Activated CD8-positive, alpha-beta T cell treated with anti-CD3 and anti-CD28 coated beads, Interleukin-2, amount 10 ng/mL, durations not matched to agents 7 days and 5 days (primary cell): ENCODE measurements at regions not wholly inside any gene's neighbourhood (a gene's known extent, or its start where the extent isn't known, plus 50 kb on each side); places are given as distances from the start of the nearest gene placed in this dataset.
"Not testable (repeated sequence)": the region's sequence is repeated elsewhere in the genome, so short reads cannot be mapped to it uniquely, and the experiment has no call there.

Experiments
- ATAC-seq: fragments of 150-1000 bp; cut with Tn5 transposase; one replicate; pipeline ENCODE4 v1.10.0; 2021; ENCODE audit warnings: moderate library complexity
- CTCF ChIA-PET: fragments of 350-600 bp; sonication (Branson Sonifier 250); formaldehyde crosslinking; loops from one replicate; lab custom pipeline; 2021; ENCODE audit warnings: antibody characterized with exemption; lab: Charles Lee
- POLR2A ChIA-PET: fragments of 350-600 bp; sonication (Branson Sonifier 250); formaldehyde crosslinking; loops from one replicate; lab custom pipeline; 2021; ENCODE audit warnings: antibody characterized with exemption; lab: Charles Lee
- DNase-seq: peaks from one replicate; pipeline ENCODE4 v3.0.0-alpha.2; 2020
- H3K27ac Mint-ChIP-seq: one replicate; pipeline ENCODE4 v1.8.0; 2021; ENCODE audit warnings: mild to moderate bottlenecking, mixed read lengths
- H3K27me3 Mint-ChIP-seq: one replicate; pipeline ENCODE4 v1.8.0; 2021; ENCODE audit warnings: low read depth, mixed read lengths
- H3K36me3 Mint-ChIP-seq: one replicate; pipeline ENCODE4 v1.8.0; 2021; ENCODE audit warnings: low read depth, mixed read lengths
- H3K4me1 Mint-ChIP-seq: one replicate; pipeline ENCODE4 v1.8.0; 2021; ENCODE audit warnings: low read depth, mixed read lengths
- H3K4me3 Mint-ChIP-seq: one replicate; pipeline ENCODE4 v1.8.0; 2021; ENCODE audit warnings: mild to moderate bottlenecking, mixed read lengths
- H3K9me3 Mint-ChIP-seq: one replicate; pipeline ENCODE4 v1.8.0; 2022; ENCODE audit warnings: mixed read lengths; ENCODE audit not compliant: insufficient read depth

GRCh38 chr2:161480123-161480522, 64.0 kb downstream of the TBR1 start:
- no peak overlapping the region for H3K27ac Mint-ChIP-seq
- H3K4me3 Mint-ChIP-seq, result no peak overlapping the region
- POLR2A ChIA-PET, result no interaction called here
- H3K36me3 Mint-ChIP-seq, result no peaks in the 10 kb centered on the region
- ATAC-seq (no peak), DNase-seq (no peak)
- H3K9me3 Mint-ChIP-seq, result peaks cover 10% of the 10 kb centered on the region
- no peaks in the 10 kb centered on the region for H3K4me1 Mint-ChIP-seq
- CTCF ChIA-PET, result no interaction called here
- peaks cover 3% of the 10 kb centered on the region for H3K27me3 Mint-ChIP-seq

- POLR2A ChIA-PET, result no interaction called here
- Mint-ChIP-seq H3K27me3 (peaks cover 12% of the 10 kb centered on the region), H3K4me3 (no peak overlapping the region), H3K9me3 (peaks cover 10% of the 10 kb centered on the region), H3K27ac (no peak overlapping the region), H3K36me3 (no peaks in the 10 kb centered on the region), H3K4me1 (no peaks in the 10 kb centered on the region)
- ATAC-seq (no peak), DNase-seq (no peak)
- CTCF ChIA-PET, result no interaction called here
Measured at GRCh38 chr2:161481619-161482018, 65.5 kb downstream of the TBR1 start.

- H3K4me1 Mint-ChIP-seq, result no peaks in the 10 kb centered on the region
- ChIA-PET CTCF (no interaction called here), POLR2A (no interaction called here)
- ATAC-seq, result no peak
- no peak for DNase-seq
- H3K9me3 Mint-ChIP-seq, result peaks cover 10% of the 10 kb centered on the region
- H3K27me3 Mint-ChIP-seq, result peaks cover 12% of the 10 kb centered on the region
- H3K27ac Mint-ChIP-seq, result no peak overlapping the region
- no peaks in the 10 kb centered on the region for H3K36me3 Mint-ChIP-seq
- H3K4me3 Mint-ChIP-seq, result no peak overlapping the region
Measured at GRCh38 chr2:161484061-161484460, 68.0 kb downstream of the TBR1 start.

- ATAC-seq (no peak), DNase-seq (no peak)
- H3K4me3 Mint-ChIP-seq, result no peak overlapping the region
- H3K4me1 Mint-ChIP-seq, result no peaks in the 10 kb centered on the region
- POLR2A ChIA-PET, result no interaction called here
- H3K27me3 Mint-ChIP-seq, result peaks cover 15% of the 10 kb centered on the region
- H3K36me3 Mint-ChIP-seq, result no peaks in the 10 kb centered on the region
- CTCF ChIA-PET, result no interaction called here
- no peak overlapping the region for H3K27ac Mint-ChIP-seq
- peaks cover 7% of the 10 kb centered on the region for H3K9me3 Mint-ChIP-seq
Measured at GRCh38 chr2:161486111-161486510, 70.0 kb downstream of the TBR1 start.

GRCh38 chr2:161488131-161488699, 72.1 kb downstream of the TBR1 start:
- no peak for ATAC-seq
- Mint-ChIP-seq H3K9me3 (no peaks in the 10 kb centered on the region), H3K4me3 (no peak overlapping the region), H3K36me3 (no peaks in the 10 kb centered on the region), H3K27ac (no peak overlapping the region), H3K27me3 (peaks cover 21% of the 10 kb centered on the region), H3K4me1 (no peaks in the 10 kb centered on the region)
- no peak for DNase-seq
- ChIA-PET CTCF (no interaction called here), POLR2A (no interaction called here)

- DNase-seq (no peak), ATAC-seq (no peak)
- no peak overlapping the region for H3K27ac Mint-ChIP-seq
- H3K4me1 Mint-ChIP-seq, result no peaks in the 10 kb centered on the region
- no peaks in the 10 kb centered on the region for H3K36me3 Mint-ChIP-seq
- ChIA-PET CTCF (no interaction called here), POLR2A (no interaction called here)
- H3K27me3 Mint-ChIP-seq, result peaks cover 21% of the 10 kb centered on the region
- H3K4me3 Mint-ChIP-seq, result no peak overlapping the region
- H3K9me3 Mint-ChIP-seq, result no peaks in the 10 kb centered on the region
Measured at GRCh38 chr2:161488879-161489278, 72.8 kb downstream of the TBR1 start.

- peaks cover 11% of the 10 kb centered on the region for H3K4me1 Mint-ChIP-seq
- peak; percentile 53 for ATAC-seq
- H3K27me3 Mint-ChIP-seq, result peaks cover 11% of the 10 kb centered on the region
- CTCF ChIA-PET, H3K9me3 Mint-ChIP-seq, H3K36me3 Mint-ChIP-seq: not testable (repeated sequence)
- DNase-seq, result peak; percentile 34
- H3K27ac Mint-ChIP-seq, result peak overlapping the region; percentile 54
- POLR2A ChIA-PET, result interaction anchor here (0.7 kb wide), 1 partner anchor 126 kb away, joined by 3 read pairs; no protein-coding TSS in a partner anchor
- peak overlapping the region; percentile 78 for H3K4me3 Mint-ChIP-seq
Measured at GRCh38 chr2:161500892-161501610, 85.0 kb downstream of the TBR1 start.

GRCh38 chr2:161502279-161502678, 86.2 kb downstream of the TBR1 start:
- H3K36me3 Mint-ChIP-seq, H3K4me3 Mint-ChIP-seq, H3K27ac Mint-ChIP-seq, POLR2A ChIA-PET, ATAC-seq, CTCF ChIA-PET, DNase-seq, H3K27me3 Mint-ChIP-seq, H3K9me3 Mint-ChIP-seq: not testable (repeated sequence)
- peaks cover 11% of the 10 kb centered on the region for H3K4me1 Mint-ChIP-seq

GRCh38 chr2:161504628-161505289, 88.7 kb downstream of the TBR1 start:
- H3K4me1 Mint-ChIP-seq, result peaks cover 11% of the 10 kb centered on the region
- DNase-seq, H3K36me3 Mint-ChIP-seq, H3K4me3 Mint-ChIP-seq, CTCF ChIA-PET, H3K27ac Mint-ChIP-seq, ATAC-seq, H3K27me3 Mint-ChIP-seq, H3K9me3 Mint-ChIP-seq, POLR2A ChIA-PET: not testable (repeated sequence)

GRCh38 chr2:161505466-161505865, 89.4 kb downstream of the TBR1 start:
- CTCF ChIA-PET, DNase-seq, H3K9me3 Mint-ChIP-seq, H3K4me3 Mint-ChIP-seq, H3K36me3 Mint-ChIP-seq, H3K27me3 Mint-ChIP-seq, H3K27ac Mint-ChIP-seq, ATAC-seq, POLR2A ChIA-PET: not testable (repeated sequence)
- H3K4me1 Mint-ChIP-seq, result peaks cover 11% of the 10 kb centered on the region

GRCh38 chr2:161513295-161514032, 97.4 kb downstream of the TBR1 start:
- H3K36me3 Mint-ChIP-seq, DNase-seq, POLR2A ChIA-PET, H3K4me1 Mint-ChIP-seq, CTCF ChIA-PET, H3K4me3 Mint-ChIP-seq, H3K9me3 Mint-ChIP-seq, ATAC-seq, H3K27ac Mint-ChIP-seq: not testable (repeated sequence)
- H3K27me3 Mint-ChIP-seq, result peaks cover 10% of the 10 kb centered on the region

GRCh38 chr2:161522796-161523195, 101.4 kb upstream of the SLC4A10 start:
- DNase-seq (no peak), ATAC-seq (no peak)
- peaks cover 8% of the 10 kb centered on the region for H3K27me3 Mint-ChIP-seq
- no peak overlapping the region for H3K27ac Mint-ChIP-seq
- H3K4me1 Mint-ChIP-seq, result no peaks in the 10 kb centered on the region
- H3K9me3 Mint-ChIP-seq, result peaks cover 8% of the 10 kb centered on the region
- H3K4me3 Mint-ChIP-seq, result no peak overlapping the region
- CTCF ChIA-PET, result no interaction called here
- H3K36me3 Mint-ChIP-seq, result no peaks in the 10 kb centered on the region
- POLR2A ChIA-PET, result no interaction called here
